ENCODE measurements at regions not wholly inside any gene's neighbourhood (a gene's known extent, or its start where the extent isn't known, plus 50 kb on each side); places are given as distances from the start of the nearest gene placed in this dataset.

DNA sequence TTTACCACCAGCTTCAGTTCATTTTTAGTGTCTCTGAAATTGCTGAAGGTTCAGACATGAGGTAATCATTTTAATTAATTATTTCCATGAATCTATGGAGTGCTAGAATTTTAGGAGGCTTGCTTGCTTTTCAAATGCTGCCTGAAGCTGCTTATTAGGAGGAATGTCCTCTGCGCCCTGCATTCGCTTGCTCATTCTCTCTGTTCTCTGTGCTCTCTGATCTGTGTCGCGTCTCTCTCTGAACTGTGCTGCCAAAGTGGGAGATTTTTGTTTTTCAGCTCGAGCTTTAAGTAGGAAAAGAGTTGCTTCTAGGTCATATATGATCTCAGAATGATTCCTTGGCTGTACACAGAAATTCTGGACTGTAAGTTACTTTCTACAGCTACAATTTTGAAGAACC, 101.7 kb upstream of the PRR16 start:
- no peak for DNase-seq
- intact Hi-C loops (cut with DNase I), result no loop called here
- TF ChIP-seq, protein P1, sequence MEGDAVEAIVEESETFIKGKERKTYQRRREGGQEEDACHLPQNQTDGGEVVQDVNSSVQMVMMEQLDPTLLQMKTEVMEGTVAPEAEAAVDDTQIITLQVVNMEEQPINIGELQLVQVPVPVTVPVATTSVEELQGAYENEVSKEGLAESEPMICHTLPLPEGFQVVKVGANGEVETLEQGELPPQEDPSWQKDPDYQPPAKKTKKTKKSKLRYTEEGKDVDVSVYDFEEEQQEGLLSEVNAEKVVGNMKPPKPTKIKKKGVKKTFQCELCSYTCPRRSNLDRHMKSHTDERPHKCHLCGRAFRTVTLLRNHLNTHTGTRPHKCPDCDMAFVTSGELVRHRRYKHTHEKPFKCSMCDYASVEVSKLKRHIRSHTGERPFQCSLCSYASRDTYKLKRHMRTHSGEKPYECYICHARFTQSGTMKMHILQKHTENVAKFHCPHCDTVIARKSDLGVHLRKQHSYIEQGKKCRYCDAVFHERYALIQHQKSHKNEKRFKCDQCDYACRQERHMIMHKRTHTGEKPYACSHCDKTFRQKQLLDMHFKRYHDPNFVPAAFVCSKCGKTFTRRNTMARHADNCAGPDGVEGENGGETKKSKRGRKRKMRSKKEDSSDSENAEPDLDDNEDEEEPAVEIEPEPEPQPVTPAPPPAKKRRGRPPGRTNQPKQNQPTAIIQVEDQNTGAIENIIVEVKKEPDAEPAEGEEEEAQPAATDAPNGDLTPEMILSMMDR (IDR thresholded peaks at IDR 0.05), result no peak
- TF ChIP-seq POLR2A (IDR thresholded peaks at IDR 0.05) (no peak), EP300 (IDR thresholded peaks at IDR 0.05) (no peak)
- Histone ChIP-seq H3K36me3 (no peaks in the 10 kb centered on the region), H3K9me3 (no peaks in the 10 kb centered on the region), H3K4me3 (no peak overlapping the region), H3K27ac (no peak overlapping the region), H3K27me3 (no peaks in the 10 kb centered on the region), H3K4me1 (ENCODE audit: insufficient read depth) (no peaks in the 10 kb centered on the region)
- WGBS, 3 donors, result 85 to 89% (median 85%) methylated on average over 5 of the region's 5 CpGs

DNA sequence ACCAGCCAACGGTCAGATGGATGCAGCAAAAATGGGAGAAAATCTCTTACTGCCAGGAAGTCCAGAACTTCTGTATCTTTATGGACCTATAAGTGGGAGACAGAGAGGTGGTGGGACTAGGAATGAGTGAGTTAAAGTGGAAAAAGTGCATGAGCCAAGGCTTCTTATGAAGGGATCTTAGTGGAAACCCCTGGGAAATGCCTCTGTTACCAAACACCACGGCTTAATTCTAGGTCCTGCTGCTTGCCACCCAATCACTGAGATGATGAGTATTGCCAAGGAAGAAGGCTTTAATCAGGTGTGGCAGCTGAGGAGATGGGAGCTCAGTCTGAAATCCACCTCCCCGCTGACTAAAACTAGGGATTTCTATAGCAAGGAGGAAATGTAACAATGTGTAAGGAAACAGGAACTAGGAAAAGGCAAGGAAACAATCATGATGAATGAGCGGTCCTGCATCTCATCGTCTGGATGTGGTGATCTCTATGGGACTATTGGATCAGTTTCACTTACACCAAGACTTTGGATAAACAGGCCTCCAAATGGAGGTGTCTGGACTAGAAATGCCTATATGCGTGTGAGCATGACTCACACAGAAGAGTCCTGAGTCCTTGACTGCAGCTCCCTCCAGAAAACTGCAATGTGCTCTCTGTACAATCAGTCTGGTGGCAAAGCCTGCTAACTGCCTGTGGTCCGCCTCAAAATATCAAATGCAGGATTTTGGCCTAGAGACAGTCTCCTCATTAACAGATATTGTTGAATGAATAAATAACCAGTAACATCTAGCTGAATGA, 98.2 kb upstream of the PRR16 start:
- H3K4me3 ChIP-seq, result no peak overlapping the region
- DNase-seq, result no peak
- no peaks in the 10 kb centered on the region for H3K4me1 ChIP-seq (ENCODE audit: insufficient read depth)
- TF ChIP-seq POLR2A (IDR thresholded peaks at IDR 0.05), result no peak
- TF ChIP-seq, protein P1 (IDR thresholded peaks at IDR 0.05), result no peak
- no peak for TF ChIP-seq EP300 (IDR thresholded peaks at IDR 0.05)
- H3K9me3 ChIP-seq, result no peaks in the 10 kb centered on the region
- H3K27ac ChIP-seq, result no peak overlapping the region
- 82 to 89% (median 89%) methylated on average over 7 of the region's 7 CpGs for WGBS, 3 donors
- H3K27me3 ChIP-seq, result no peaks in the 10 kb centered on the region
- no peaks in the 10 kb centered on the region for H3K36me3 ChIP-seq
- intact Hi-C loops (cut with DNase I), result no loop called here

DNA sequence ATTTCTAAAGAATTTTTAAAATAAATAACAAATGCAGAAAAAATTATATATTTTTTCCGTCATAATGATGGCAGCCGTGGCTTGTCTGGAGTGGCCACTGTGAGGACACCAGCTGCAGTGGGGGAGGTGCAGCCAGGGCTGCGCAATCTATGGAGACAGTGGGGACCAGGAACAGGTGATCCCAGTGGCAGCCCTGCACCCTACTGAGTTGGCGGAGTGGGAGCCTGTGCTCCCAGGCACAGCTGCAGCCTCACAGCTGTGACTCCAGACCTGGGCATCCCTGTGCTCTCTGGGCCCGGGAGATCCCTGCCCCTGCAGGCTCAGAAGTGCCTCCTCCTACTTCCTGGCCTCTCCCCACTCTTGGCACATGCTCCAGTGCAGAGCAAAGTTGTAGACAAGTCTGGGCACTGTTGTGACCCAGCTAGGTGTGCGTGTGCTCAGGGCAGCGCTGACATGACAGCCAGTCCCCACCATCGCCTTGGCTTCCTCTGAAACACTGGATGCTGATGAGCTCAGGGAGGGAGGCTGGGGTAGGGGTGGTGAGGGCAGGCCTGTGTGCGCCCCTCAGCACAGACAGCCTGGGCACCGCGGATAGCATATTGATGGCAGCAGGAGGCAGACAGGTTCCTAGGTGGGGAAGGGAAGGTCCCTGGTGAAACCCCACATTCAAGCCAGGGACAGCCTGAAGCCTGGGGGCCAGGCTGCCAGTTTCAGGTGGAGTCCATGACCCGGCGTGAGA, 96.0 kb upstream of the PRR16 start:
- Histone ChIP-seq H3K36me3 (no peaks in the 10 kb centered on the region), H3K4me1 (ENCODE audit: insufficient read depth) (no peaks in the 10 kb centered on the region), H3K27me3 (no peaks in the 10 kb centered on the region), H3K9me3 (no peaks in the 10 kb centered on the region), H3K4me3 (no peak overlapping the region), H3K27ac (no peak overlapping the region)
- no peak for DNase-seq
- WGBS, 3 donors, result 92 to 94% (median 93%) methylated on average over 13 of the region's 13 CpGs
- intact Hi-C loops (cut with DNase I), result no loop called here
- TF ChIP-seq EP300 (IDR thresholded peaks at IDR 0.05) (no peak), POLR2A (IDR thresholded peaks at IDR 0.05) (no peak)
- TF ChIP-seq, protein P1 (IDR thresholded peaks at IDR 0.05), result no peak

DNA sequence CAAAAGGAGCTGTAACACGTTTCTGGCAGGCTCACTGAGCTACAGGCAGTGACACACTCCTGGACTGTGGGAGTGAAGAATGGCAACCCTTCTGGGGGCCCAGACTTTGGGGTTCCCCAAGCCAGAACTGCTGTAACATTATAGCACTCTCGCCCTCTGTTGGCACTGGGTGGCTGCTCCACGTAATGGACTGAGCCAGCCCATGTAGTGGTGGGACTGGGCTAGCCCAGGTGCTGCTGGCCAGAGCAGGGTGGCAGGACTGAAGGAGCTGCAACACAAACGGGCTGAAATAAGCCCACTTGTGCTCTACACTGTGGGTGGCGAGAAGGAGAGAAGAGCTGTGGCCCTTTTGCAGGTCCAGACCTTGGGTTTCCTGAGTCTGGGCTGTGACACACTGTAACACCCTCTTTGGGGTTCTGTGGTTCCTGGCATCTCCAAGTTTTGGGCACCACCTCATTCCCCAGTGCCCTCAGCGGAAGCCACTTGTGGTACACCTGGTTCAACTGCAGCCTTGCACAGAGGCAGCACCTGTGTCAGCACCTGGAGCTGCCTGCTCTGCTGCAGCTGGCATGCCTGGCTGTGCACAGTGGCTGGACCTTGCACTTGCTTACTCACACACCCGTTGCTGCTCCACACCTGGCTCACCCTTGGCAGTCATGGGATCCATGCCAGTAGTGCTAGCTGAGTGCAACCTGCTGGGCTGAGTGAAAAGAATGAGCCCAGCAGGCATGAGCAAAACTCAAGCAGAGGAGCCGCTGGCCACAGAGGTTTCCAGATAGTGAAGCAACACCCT, 95.0 kb upstream of the PRR16 start:
- Histone ChIP-seq H3K4me1 (ENCODE audit: insufficient read depth) (no peaks in the 10 kb centered on the region), H3K27me3 (no peaks in the 10 kb centered on the region), H3K9me3 (no peaks in the 10 kb centered on the region), H3K27ac (no peak overlapping the region), H3K4me3 (no peak overlapping the region), H3K36me3 (no peaks in the 10 kb centered on the region)
- 74 to 85% (median 83%) methylated on average over 8 of the region's 8 CpGs for WGBS, 3 donors
- intact Hi-C loops (cut with DNase I), result no loop called here
- TF ChIP-seq, protein P1 (IDR thresholded peaks at IDR 0.05), result no peak
- no peak for TF ChIP-seq EP300 (IDR thresholded peaks at IDR 0.05)
- TF ChIP-seq POLR2A (IDR thresholded peaks at IDR 0.05), result no peak
- no peak for DNase-seq
